Mesodermal cell (in vitro differentiated cells): ENCODE measurements at regions not wholly inside any gene's neighbourhood (a gene's known extent, or its start where the extent isn't known, plus 50 kb on each side); places are given as distances from the start of the nearest gene placed in this dataset.

Source experiments
- H3K27ac ChIP-seq: 2 replicates; pipeline ENCODE4 v1.7.0; 2013; ENCODE audit warnings: mild to moderate bottlenecking, low read depth, low read length, moderate library complexity; ENCODE audit not compliant: severe bottlenecking
- H3K36me3 ChIP-seq: 2 replicates; pipeline ENCODE4 v1.7.1; 2013; ENCODE audit warnings: mild to moderate bottlenecking, low read length, moderate library complexity; ENCODE audit not compliant: control insufficient read depth, insufficient read depth
- H3K4me1 ChIP-seq: one replicate; pipeline ENCODE4 v1.7.1; 2013; ENCODE audit warnings: mild to moderate bottlenecking, low read length; ENCODE audit not compliant: insufficient read depth, control insufficient read depth, poor library complexity, severe bottlenecking
- H3K4me3 ChIP-seq: 2 replicates; pipeline ENCODE4 v1.7.0; 2013; ENCODE audit warnings: low read length, control low read depth, mild to moderate bottlenecking; ENCODE audit not compliant: insufficient read depth, poor library complexity, severe bottlenecking; ENCODE audit errors: extremely low read depth
- H3K9me3 ChIP-seq: 2 replicates; pipeline ENCODE4 v1.7.1; 2013; ENCODE audit warnings: mild to moderate bottlenecking, low read length, moderate library complexity; ENCODE audit not compliant: control insufficient read depth
- WGBS, 2 experiments: methylation state at CpG; one replicate each; pipeline ENCODE4 v1.1.5; 2013; ENCODE audit warnings: missing lambda C conversion rate in 2 of 2; ENCODE audit not compliant: insufficient coverage in 2 of 2; 5-methylcytosine and 5-hydroxymethylcytosine counted together

DNA sequence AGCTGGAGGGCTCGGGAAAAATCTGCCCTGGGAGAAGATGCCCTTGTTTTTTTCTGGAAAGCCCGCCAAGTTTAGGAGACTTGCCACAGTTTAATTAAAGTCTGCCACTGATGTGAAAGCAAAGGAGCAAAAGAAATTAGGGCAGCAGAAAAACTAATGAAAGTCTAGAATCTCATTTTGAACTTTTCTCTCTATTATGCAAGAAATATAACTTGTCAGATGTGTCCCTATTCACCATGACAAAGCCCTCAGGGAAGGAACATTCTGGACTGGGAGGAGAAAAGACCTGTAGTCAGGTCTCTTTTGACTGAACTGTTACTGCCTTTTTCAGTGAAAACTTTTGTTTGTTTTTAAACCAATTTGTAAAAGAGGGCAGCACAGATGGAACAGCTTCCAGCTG lies 715.5 kb downstream of the SORCS3 start:
- Histone ChIP-seq H3K36me3 (no peaks in the 10 kb centered on the region), H3K4me1 (no peaks in the 10 kb centered on the region), H3K27ac (no peak overlapping the region), H3K4me3 (no peak overlapping the region), H3K9me3 (no peaks in the 10 kb centered on the region)
- 76 to 94% methylated on average over 2 of the region's 2 CpGs for WGBS, 2 experiments

DNA sequence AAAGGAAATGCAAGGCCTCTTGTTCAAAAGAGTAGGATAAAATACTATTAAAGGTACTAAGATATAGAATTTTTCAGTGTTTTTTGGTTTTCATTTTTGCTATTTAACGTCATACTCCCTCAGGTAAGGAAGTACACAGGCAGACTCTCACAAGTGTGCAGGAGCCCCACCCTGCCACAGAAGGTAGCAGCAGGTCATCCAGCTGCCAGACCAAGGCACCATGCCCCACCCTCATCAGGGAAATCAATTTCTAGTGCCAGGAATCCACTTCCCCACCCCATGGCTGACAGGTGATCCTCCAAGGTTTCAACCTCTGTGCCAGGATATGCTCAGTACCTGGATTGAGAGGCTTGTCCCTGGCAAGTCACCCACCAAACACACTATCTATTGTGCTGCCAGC lies 712.9 kb downstream of the SORCS3 start:
- Histone ChIP-seq H3K4me1 (no peaks in the 10 kb centered on the region), H3K27ac (no peak overlapping the region), H3K4me3 (no peak overlapping the region), H3K36me3 (no peaks in the 10 kb centered on the region), H3K9me3 (no peaks in the 10 kb centered on the region)
- WGBS, 2 experiments: 100% methylated on average over 1 of the region's 1 CpG; no CpG with 5 or more reads in 1 of the 2 experiments

DNA sequence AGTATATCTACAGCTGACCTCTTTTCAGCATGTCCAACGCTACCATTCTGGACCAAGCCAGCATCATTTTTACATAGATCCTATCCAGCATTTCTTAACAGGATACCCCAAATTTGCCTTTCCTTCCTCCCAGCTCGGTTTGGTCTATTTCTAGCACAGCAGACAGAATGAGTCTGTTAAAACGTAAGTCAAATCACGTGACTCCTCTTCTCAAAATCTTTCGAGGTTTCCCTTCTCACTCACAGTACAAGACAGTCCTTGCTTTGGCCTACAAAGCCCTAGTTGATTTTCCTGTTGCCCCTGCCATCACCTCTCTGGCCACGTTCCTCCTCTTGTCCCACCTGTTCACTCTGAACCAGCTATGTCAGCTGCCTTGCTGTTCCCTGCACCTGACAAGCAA lies 711.7 kb downstream of the SORCS3 start:
- Histone ChIP-seq H3K4me1 (no peaks in the 10 kb centered on the region), H3K27ac (no peak overlapping the region), H3K4me3 (no peak overlapping the region), H3K9me3 (no peaks in the 10 kb centered on the region), H3K36me3 (no peaks in the 10 kb centered on the region)
- WGBS, 2 experiments: 89 to 90% methylated on average over 6 of the region's 6 CpGs

DNA sequence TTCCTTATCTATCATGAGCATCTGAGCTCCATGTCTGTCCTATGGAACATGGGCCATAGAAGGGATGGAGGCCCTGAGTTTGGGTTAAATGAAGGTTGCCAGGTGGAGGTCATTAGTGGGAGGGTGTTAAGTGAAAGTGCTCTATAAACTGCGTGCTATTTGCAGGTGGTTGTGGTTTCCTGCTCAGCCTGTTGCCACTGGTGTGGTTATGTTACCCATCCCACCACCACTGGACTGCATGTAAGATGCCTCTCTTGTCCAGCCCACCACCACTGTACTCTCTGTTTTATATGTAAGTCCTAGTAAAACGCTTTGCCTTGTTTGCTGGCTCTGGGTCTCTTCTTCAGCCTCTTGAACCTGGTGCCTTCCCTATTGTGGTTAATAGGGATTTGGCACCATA lies 711.2 kb downstream of the SORCS3 start:
- Histone ChIP-seq H3K9me3 (no peaks in the 10 kb centered on the region), H3K36me3 (no peaks in the 10 kb centered on the region), H3K4me3 (no peak overlapping the region), H3K4me1 (no peaks in the 10 kb centered on the region), H3K27ac (no peak overlapping the region)
- 100% methylated on average over 1 of the region's 2 CpGs; no CpG with 5 or more reads in 1 of the 2 experiments for WGBS, 2 experiments

DNA sequence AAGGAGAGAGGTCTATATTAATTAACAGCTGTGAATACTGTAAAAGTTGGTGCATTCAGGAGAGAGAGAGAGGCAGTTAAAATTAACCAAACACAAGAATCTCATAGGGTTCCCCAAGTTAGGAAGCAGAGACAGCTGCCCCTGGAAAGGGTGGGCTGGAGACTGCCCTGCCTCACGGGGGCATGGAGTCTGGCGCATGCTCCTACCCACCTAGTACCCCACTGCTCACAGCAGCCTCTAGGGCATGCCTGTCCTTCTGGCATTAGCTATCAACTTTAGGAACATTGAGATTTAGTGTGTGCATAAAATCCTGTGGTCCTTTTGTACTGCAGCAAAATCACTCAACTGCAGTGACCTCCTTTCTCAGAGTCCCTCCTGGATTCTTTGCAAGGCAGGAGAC lies 710.1 kb downstream of the SORCS3 start:
- WGBS, 2 experiments: no CpG with 5 or more reads among the region's 2 CpGs

DNA sequence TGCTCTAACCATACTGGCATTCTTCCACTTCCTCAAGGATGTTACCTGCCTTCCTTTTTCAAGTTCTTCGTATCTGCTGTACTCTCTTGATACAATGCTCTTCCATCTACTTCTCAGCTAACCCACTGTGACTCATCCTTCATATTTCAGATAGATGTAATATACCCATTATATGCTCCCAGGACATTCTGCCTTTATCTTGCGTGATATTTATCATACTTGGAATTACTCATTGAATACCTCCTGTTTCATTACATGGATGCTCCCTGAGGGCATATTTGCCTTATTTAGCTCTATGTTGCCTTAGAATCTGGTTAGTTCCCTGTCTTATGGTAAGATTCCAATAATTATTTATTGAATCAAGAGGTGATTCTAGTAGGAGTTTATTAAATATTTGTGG lies 706.4 kb downstream of the SORCS3 start:
- H3K27ac ChIP-seq: no peak overlapping the region
- no peaks in the 10 kb centered on the region for H3K9me3 ChIP-seq
- H3K36me3 ChIP-seq: no peaks in the 10 kb centered on the region
- H3K4me3 ChIP-seq: no peak overlapping the region
- 95 to 100% methylated on average over 1 to 2 of the region's 2 CpGs for WGBS, 2 experiments
- no peaks in the 10 kb centered on the region for H3K4me1 ChIP-seq

More for the DNA sequence above, 710.1 kb downstream of the SORCS3 start:
- Histone ChIP-seq H3K36me3 (no peaks in the 10 kb centered on the region), H3K4me3 (no peak overlapping the region), H3K4me1 (no peaks in the 10 kb centered on the region), H3K27ac (no peak overlapping the region), H3K9me3 (no peaks in the 10 kb centered on the region)

DNA sequence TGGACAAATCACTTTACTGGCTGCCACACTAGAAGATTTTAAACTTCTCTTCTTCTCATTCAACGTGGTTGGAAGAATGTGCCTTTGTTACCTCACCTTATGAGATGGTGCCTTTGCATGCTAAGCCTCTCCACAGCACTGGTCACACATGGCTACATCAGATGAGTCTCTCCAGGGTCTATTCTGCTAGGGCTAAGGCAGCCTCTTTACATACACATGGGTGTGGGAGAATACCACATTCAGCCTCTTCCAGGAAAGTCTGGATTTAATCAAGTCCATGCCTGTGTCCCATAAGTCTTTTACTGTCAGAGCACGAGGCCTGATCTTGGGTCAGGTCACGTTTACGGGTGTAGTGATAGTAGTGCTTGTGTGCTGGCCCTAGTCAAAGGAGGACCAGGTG lies 701.5 kb downstream of the SORCS3 start:
- WGBS, 2 experiments: 40 to 43% methylated on average over 1 of the region's 4 CpGs
- no peaks in the 10 kb centered on the region for H3K36me3 ChIP-seq
- H3K4me3 ChIP-seq: no peak overlapping the region
- no peaks in the 10 kb centered on the region for H3K9me3 ChIP-seq
- H3K27ac ChIP-seq: no peak overlapping the region
- no peaks in the 10 kb centered on the region for H3K4me1 ChIP-seq

DNA sequence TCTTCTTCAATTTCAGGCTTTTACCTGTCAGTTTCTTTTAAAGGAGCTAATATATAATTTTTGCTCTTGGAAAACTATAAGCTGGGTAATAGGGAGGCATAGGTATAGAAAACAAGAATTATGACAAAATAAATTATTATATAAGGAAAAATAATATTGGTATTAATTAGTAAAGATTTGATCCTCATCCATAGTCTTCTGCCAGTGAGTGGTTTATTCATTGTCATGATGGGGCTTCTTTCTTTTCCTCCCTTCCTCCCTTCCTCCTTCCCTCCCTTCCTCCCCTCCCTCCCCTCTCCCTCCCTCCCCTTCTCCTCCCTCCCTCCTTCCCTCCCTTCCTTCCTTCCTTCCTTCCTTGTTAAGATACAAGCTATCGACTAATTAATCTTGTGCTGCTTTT lies 698.6 kb downstream of the SORCS3 start:
- WGBS, 2 experiments: no CpG with 5 or more reads among the region's 1 CpG
- Histone ChIP-seq H3K9me3 (no peaks in the 10 kb centered on the region), H3K4me1 (no peaks in the 10 kb centered on the region), H3K27ac (no peak overlapping the region), H3K36me3 (no peaks in the 10 kb centered on the region), H3K4me3 (no peak overlapping the region)

DNA sequence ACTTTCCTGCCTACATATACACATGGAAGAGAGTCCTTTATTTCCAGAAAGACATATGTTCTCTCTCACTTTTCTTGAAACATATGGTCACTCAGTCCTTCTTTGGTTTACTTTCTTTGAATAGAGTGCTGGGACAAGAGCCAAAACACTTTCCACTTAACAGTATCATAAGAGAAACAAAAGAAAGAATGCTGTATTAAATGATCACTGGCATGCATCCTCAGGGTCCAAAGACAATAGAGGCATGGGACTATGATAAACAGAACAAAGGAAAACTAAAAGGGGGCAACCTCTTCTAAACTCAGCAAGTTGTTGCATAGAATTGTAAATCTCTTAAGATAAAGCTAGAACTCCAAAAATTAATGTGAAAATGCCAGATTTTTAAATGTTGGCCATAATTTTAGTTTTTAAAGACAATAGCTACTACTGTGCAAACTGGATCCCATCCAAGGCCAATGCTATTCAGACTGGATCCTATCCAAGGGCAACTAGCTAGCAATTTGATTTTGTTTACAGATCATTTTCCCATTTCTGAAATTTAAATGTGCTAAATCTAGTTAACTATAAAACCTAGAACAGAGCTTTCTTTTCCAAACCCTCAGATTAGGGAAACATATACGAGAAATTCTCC lies 687.5 kb downstream of the SORCS3 start:
- Histone ChIP-seq H3K4me1 (no peaks in the 10 kb centered on the region), H3K4me3 (no peak overlapping the region), H3K36me3 (no peaks in the 10 kb centered on the region), H3K27ac (no peak overlapping the region), H3K9me3 (no peaks in the 10 kb centered on the region)
- WGBS, 2 experiments: no CpG with 5 or more reads among the region's 1 CpG
